Muscle of leg (tissue), 3 donors: ENCODE measurements at regions not wholly inside any gene's neighbourhood (a gene's known extent, or its start where the extent isn't known, plus 50 kb on each side); places are given as distances from the start of the nearest gene placed in this dataset.
"Not testable (repeated sequence)": the region's sequence is repeated elsewhere in the genome, so short reads cannot be mapped to it uniquely, and the experiment has no call there.

ENCODE experiments used
- DNase-seq: peaks from one replicate; pipeline ENCODE4 v3.0.0; 2013
- H3K27ac ChIP-seq: one replicate; pipeline ENCODE4 v1.5.1; 2013; ENCODE audit warnings: mild to moderate bottlenecking, low read length, control low read depth
- H3K27me3 ChIP-seq: one replicate; pipeline ENCODE4 v1.6.1; 2013; ENCODE audit warnings: low read length; ENCODE audit not compliant: control insufficient read depth, insufficient read depth
- H3K36me3 ChIP-seq: one replicate; pipeline ENCODE4 v1.6.1; 2013; ENCODE audit warnings: low read length; ENCODE audit not compliant: control insufficient read depth, insufficient read depth
- H3K4me1 ChIP-seq: one replicate; pipeline ENCODE4 v1.6.1; 2013; ENCODE audit warnings: low read length; ENCODE audit not compliant: control insufficient read depth, insufficient read depth
- H3K4me3 ChIP-seq: one replicate; pipeline ENCODE4 v1.5.1; 2013; ENCODE audit warnings: low read length, control low read depth
- H3K9me3 ChIP-seq: replicated peaks from 2 replicates; pipeline ENCODE4 v1.6.1; 2013; ENCODE audit warnings: low read depth, low read length; ENCODE audit not compliant: control insufficient read depth
- WGBS: methylation state at CpG from one replicate; pipeline ENCODE4 v1.1.5; 2013; ENCODE audit warnings: missing lambda C conversion rate; ENCODE audit not compliant: insufficient coverage; 5-methylcytosine and 5-hydroxymethylcytosine counted together

- H3K9me3 ChIP-seq = no peaks in the 10 kb centered on the region
- DNase-seq = no peak
- no peaks in the 10 kb centered on the region for H3K36me3 ChIP-seq
- H3K27me3 ChIP-seq = no peaks in the 10 kb centered on the region
- H3K27ac ChIP-seq = no peak overlapping the region
- H3K4me3 ChIP-seq = no peak overlapping the region
- 85% methylated on average over 2 of the region's 4 CpGs for WGBS
- peaks cover 4% of the 10 kb centered on the region for H3K4me1 ChIP-seq
Measured at GRCh38 chr5:17080361-17080760, 137.1 kb upstream of the BASP1 start.

GRCh38 chr5:17081142-17081541 is 136.3 kb upstream of the BASP1 start:
- Histone ChIP-seq H3K36me3 (no peaks in the 10 kb centered on the region), H3K9me3 (no peaks in the 10 kb centered on the region), H3K4me3 (no peak overlapping the region), H3K27me3 (no peaks in the 10 kb centered on the region), H3K27ac (no peak overlapping the region), H3K4me1 (peaks cover 4% of the 10 kb centered on the region)
- DNase-seq = peak; percentile 51
- no CpG with 5 or more reads among the region's 4 CpGs for WGBS

GRCh38 chr5:17083276-17083675 is 134.2 kb upstream of the BASP1 start:
- WGBS = 97% methylated on average over 24 of the region's 29 CpGs
- H3K27me3 ChIP-seq, H3K27ac ChIP-seq, H3K4me3 ChIP-seq, H3K4me1 ChIP-seq, H3K36me3 ChIP-seq, DNase-seq, H3K9me3 ChIP-seq: not testable (repeated sequence)

- DNase-seq = no peak
- WGBS = 93% methylated on average over 7 of the region's 8 CpGs
- Histone ChIP-seq H3K9me3 (no peaks in the 10 kb centered on the region), H3K4me3 (no peak overlapping the region), H3K4me1 (no peaks in the 10 kb centered on the region), H3K27me3 (no peaks in the 10 kb centered on the region), H3K36me3 (no peaks in the 10 kb centered on the region), H3K27ac (no peak overlapping the region)
Measured at GRCh38 chr5:17087035-17087434, 130.4 kb upstream of the BASP1 start.

- H3K36me3 ChIP-seq = no peaks in the 10 kb centered on the region
- no peak overlapping the region for H3K27ac ChIP-seq
- no peaks in the 10 kb centered on the region for H3K4me1 ChIP-seq
- no peaks in the 10 kb centered on the region for H3K27me3 ChIP-seq
- no peaks in the 10 kb centered on the region for H3K9me3 ChIP-seq
- no peak overlapping the region for H3K4me3 ChIP-seq
- DNase-seq = no peak
- no CpG with 5 or more reads among the region's 4 CpGs for WGBS
Measured at GRCh38 chr5:17088051-17088450, 129.4 kb upstream of the BASP1 start.

GRCh38 chr5:17089001-17089400 is 128.4 kb upstream of the BASP1 start:
- no peak for DNase-seq
- H3K36me3 ChIP-seq = no peaks in the 10 kb centered on the region
- H3K4me3 ChIP-seq = no peak overlapping the region

GRCh38 chr5:17089690-17090089 is 127.7 kb upstream of the BASP1 start:
- Histone ChIP-seq H3K27me3 (no peaks in the 10 kb centered on the region), H3K4me1 (no peaks in the 10 kb centered on the region), H3K4me3 (no peak overlapping the region), H3K9me3 (no peaks in the 10 kb centered on the region), H3K27ac (no peak overlapping the region), H3K36me3 (no peaks in the 10 kb centered on the region)
- 95% methylated on average over 2 of the region's 2 CpGs for WGBS
- DNase-seq = no peak

More at GRCh38 chr5:17089001-17089400, 128.4 kb upstream of the BASP1 start:
- H3K4me1 ChIP-seq = no peaks in the 10 kb centered on the region
- no peaks in the 10 kb centered on the region for H3K9me3 ChIP-seq
- no peaks in the 10 kb centered on the region for H3K27me3 ChIP-seq
- no peak overlapping the region for H3K27ac ChIP-seq

GRCh38 chr5:17090839-17091238 is 126.6 kb upstream of the BASP1 start:
- H3K27me3 ChIP-seq = no peaks in the 10 kb centered on the region
- 79% methylated on average over 2 of the region's 5 CpGs for WGBS
- DNase-seq = no peak

GRCh38 chr5:17094830-17095229 is 122.6 kb upstream of the BASP1 start:
- no CpG with 5 or more reads among the region's 7 CpGs for WGBS
- Histone ChIP-seq H3K4me3 (no peak overlapping the region), H3K27me3 (no peaks in the 10 kb centered on the region), H3K9me3 (no peaks in the 10 kb centered on the region), H3K27ac (no peak overlapping the region), H3K36me3 (no peaks in the 10 kb centered on the region), H3K4me1 (no peaks in the 10 kb centered on the region)
- DNase-seq = peak; percentile 60

More at GRCh38 chr5:17090839-17091238, 126.6 kb upstream of the BASP1 start:
- H3K27ac ChIP-seq = no peak overlapping the region
- H3K4me3 ChIP-seq = no peak overlapping the region
- no peaks in the 10 kb centered on the region for H3K4me1 ChIP-seq
- H3K9me3 ChIP-seq = no peaks in the 10 kb centered on the region
- H3K36me3 ChIP-seq = no peaks in the 10 kb centered on the region

- Histone ChIP-seq H3K9me3 (no peaks in the 10 kb centered on the region), H3K4me1 (no peaks in the 10 kb centered on the region), H3K4me3 (no peak overlapping the region), H3K27ac (no peak overlapping the region), H3K27me3 (no peaks in the 10 kb centered on the region), H3K36me3 (no peaks in the 10 kb centered on the region)
- WGBS = 52% methylated on average over 11 of the region's 15 CpGs
- peak; percentile 10 for DNase-seq
Measured at GRCh38 chr5:17096952-17097695, 120.3 kb upstream of the BASP1 start.

- Histone ChIP-seq H3K27ac (no peak overlapping the region), H3K4me1 (no peaks in the 10 kb centered on the region), H3K9me3 (no peaks in the 10 kb centered on the region), H3K27me3 (no peaks in the 10 kb centered on the region), H3K36me3 (no peaks in the 10 kb centered on the region), H3K4me3 (no peak overlapping the region)
- DNase-seq = no peak
- 94% methylated on average over 6 of the region's 8 CpGs for WGBS
Measured at GRCh38 chr5:17099946-17100345, 117.5 kb upstream of the BASP1 start.
